Glomerular visceral epithelial cell (primary cell): ENCODE measurements at regions not wholly inside any gene's neighbourhood (a gene's known extent, or its start where the extent isn't known, plus 50 kb on each side); places are given as distances from the start of the nearest gene placed in this dataset.

ENCODE experiments used
- DNase-seq: peaks from one replicate; pipeline ENCODE4 v3.0.0-alpha.2; 2016; ENCODE audit errors: extremely low spot score

DNA sequence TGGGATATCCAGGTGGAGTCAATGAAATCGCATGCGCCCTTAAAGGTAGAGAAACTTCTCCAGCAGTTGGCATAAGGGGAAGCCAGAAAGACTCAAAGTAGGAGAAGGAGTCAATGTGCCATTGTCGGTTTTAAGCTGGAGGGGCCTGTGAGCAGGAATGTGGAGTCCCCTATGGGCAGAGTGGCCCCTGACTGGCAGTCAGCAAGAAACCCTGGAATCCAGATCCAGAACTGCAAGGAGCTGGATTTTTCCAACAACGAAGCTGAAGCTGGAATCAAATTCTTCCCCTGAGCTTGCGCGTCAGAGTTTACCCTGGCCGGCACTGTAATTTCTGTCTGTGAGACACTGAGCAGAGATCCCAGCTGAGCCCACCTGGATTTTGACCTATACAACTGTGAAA, 315.0 kb downstream of the DHX35 start:
- no peak for DNase-seq

DNA sequence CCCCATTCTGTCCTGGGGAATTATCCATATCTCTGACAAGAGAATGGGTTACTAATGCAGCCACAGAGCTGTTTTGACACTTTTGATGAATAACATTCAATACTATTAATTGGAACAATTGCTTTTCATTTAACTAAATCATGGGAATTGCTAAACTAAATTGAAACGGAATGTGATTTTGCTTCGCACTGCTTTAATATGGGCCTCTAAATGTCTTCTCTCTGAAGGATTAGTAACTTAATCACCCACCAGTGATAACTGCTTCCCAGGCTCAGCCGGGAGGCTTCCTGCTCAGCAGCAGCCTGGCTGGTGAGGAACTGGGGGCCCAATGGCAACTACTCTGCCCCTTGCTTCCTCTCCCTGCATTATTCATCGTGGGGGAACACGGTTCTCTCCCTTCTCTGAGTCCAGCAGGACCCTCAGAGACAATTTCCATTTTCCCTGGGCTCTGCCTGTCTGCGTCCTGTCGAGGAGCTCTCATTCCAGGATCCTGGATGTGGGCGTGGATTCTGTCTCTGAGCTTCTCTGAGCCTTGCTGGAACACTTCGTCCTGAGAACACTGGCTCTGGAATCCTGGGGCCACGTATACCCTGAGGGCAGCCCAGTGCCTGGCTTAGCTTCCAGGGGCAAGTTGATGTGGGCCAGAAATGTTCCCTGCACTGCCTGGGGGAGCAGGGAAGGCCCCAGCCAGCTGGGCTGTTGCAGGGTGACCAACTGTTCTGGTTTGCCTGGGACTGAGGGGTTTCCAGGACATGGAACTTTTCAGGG, 308.9 kb downstream of the DHX35 start:
- no peak for DNase-seq

DNA sequence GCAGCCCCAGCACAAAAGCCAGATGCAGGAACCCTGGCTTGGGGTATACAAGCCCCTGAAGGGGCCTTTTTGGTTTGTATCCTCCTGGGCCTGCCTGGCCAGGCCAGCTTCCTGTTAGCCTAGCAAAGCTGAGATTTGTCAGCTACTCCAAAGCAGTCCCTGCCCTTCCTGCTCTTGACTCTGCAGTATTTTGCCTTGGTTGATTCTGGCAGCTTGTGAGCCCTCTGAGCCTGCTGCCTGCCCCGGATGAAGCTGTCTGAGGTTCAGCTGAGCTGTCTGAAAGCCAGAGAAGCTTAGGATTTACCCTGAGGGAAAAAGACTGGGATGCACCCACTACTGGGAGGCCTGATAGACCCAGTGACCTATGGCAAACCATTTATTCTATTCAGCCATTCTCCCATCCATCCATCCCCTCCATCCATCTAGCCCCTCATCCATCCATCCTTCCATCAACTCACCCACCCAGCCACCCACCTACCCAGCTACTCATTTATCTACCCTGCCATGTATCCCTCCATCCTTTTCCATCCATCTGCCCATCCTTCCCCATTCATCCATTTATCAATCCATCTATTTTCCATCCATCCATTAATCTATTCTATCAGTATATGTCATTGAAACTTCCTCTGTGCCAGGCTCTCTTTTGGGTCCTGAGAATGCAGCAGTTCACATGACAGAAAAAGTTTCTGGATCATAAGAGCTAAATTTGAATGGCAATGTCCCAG, 307.5 kb downstream of the DHX35 start:
- DNase-seq: no peak

DNA sequence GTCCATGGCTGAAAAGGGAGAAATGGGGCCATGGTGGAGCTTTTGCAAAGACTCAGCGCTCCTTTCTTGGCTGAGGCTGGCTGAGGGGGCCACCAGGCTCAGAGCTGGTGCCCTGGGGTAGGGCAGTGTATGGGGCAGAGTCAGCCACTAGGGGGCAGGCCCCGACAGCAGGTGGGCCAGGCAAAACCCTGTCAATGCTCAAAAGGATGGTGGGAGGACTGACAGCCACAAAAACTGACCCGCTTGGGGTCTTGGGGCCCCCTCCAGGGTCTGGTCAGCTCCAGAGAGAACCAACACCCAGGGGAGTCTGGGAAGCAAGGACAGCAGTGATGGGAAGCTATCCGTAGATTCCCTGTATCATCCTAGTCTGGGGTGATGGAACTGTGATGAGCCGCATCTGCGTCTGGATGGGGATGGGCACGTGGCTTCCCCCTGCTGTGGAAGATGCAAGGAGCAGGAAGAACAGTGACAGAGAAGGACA, 306.9 kb downstream of the DHX35 start:
- DNase-seq: peak; percentile 11

DNA sequence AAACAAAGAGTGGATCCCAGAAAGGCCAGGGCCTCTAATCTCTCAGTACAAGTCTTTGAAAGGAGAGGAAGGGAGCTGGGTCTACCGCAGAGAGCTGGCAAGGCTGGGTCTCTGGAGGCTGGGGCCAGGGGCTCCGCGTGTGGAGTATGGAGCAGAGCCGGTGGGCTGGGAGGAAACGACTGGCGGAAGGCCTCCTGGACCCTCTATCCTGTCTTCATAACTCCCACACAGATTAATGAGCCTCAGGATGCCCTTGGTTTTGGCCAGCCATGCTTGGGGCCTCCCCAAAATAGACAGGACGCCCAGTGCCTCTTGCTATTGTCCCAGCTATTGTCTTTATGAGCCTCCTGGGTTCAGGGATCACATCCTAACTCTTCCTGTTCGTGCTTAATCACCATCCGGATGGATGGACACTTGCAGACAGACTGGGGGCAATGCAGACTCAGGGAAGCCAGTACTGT, 306.4 kb downstream of the DHX35 start:
- no peak for DNase-seq

DNA sequence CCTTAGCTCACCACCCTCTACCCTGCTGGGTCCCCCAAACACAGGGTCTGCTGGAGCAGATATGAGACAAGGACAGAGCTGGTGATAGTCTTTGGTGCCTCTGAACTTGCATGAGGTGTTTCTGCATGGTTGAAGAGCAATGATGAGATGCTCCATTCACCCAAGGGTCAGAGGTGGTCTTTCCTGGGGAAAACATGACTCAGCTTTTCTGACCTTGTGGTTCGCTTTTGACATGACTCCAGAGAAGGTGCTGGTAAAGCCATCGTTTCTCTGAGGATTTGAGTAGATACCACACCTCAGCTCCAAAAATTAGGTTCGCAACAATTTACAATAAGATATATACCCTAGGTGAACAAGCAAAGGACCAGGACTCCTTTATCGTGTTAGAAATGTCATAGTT, 304.8 kb downstream of the DHX35 start:
- no peak for DNase-seq

DNA sequence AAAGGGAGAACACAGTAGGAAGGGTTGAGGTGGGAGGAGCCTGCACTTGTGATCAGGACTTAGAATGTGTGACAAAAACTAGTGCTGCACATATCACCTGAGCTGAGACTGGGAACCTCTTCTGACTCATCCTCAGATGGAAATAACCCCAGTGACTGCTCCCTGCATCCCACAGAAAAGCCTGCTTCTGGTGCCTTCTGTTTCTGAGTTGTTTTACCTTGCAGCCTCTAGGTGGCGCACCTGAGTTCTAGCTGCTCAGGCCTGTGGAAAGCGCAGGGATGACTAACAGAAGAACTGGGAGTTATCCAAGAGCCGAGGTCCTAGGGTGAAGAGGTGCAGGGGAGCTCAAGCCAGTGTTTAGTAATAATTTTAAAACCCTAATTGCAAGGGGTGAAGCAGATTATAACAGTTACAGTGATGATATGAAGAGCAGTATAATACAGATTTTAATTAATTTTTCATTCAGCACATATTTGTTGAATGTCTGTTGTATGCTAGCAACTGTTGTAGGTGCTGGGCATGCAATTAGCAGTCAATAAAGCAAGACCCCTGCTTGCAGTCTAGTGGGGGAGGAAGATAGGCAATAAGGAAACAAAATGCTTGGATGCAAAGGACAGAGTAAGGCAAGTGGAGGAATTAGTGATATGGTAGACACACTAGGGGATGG, 302.5 kb downstream of the DHX35 start:
- DNase-seq: peak; percentile 73

DNA sequence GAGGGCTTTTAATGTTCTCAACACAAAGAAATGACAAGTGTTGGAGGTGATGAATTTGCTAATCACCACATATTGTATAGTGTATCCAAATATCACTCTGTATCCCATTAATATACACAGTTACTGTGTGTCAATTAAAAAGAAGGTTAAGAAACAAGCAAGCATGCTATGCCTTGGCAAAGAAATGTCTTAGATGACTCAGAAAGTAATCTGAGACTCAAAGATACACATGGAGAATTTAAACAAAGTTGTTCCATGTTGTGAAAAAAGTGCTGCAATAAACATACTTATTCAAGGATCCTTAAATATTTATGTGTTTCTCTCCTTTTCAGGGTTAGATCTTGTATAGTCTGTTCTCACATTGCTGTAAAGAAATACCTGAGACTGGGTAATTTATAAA, 300.9 kb downstream of the DHX35 start:
- no peak for DNase-seq

DNA sequence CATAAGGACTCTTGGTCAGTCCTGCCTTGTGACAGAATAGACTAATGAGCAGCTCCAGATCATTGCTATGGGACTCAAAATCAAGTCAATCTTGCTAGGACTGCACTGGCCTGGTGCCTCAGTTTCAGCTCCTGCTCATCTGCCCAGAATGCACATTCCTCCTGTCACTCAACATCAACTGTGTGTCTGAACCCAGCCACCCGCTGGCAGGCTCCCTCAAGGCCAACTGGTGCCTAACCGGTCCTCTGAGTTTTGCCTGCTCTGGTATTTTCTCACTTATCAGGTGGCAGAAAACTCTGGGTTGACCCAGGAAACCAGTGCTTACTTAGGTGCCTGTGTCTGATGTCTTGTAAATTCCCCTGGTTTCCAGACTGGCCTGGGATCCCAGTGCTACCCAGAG, 297.7 kb downstream of the DHX35 start:
- DNase-seq: no peak

DNA sequence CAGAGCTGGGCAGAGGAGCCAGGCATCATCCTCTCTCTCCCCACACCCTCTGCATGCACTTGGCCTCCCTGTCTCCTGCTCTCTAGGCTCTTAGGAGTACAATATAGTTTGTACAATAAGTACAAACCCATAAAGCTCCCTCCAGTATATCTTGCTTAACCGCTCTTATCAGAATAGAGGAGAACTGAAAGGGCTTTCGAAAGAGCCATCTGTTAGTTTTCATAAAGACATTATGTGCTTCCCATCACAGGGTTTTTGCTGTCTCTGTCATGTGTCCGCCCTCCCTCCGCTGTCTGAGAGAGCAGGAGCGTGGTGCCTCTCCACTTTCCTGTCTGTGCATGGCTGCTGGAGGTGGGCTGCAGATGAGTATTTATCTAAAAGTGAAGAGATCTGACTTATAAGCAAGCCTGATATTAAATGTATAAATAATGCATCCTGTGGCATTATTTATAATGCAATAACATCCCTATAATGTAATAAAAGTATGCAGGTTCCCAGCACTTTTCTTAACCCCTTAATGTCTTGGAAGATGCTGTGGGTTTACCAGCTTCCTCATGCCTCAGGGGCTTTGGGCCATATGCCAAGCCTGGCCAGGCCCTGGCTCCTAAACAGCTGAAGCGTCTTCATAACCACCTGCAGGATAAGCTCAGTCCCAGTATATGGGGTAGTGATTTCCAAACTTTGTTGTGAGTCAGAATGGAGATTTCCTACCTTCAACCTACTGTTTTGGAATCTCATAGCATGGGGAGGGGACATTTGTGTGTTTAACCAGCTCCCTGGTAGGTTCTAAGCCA, 297.1 kb downstream of the DHX35 start:
- no peak for DNase-seq

DNA sequence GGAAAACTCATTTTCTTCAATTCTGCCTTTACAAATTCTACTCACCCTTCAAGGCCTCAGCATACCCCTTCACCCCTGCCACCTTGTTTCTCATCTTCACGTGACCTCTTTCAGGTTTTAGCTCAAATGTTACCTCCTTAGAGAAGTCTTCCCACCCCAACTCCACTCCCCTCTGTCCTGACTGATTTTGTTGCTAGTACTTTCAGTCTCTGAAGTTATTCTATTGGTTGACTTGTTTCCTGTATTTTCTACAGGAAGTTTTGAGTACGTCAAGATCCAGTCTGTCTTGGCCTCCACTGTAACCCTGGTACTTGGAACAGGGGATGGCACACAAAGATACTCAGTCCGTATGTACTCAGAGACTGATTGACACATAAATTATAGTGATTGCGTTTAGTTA, 296.1 kb downstream of the DHX35 start:
- DNase-seq: no peak

DNA sequence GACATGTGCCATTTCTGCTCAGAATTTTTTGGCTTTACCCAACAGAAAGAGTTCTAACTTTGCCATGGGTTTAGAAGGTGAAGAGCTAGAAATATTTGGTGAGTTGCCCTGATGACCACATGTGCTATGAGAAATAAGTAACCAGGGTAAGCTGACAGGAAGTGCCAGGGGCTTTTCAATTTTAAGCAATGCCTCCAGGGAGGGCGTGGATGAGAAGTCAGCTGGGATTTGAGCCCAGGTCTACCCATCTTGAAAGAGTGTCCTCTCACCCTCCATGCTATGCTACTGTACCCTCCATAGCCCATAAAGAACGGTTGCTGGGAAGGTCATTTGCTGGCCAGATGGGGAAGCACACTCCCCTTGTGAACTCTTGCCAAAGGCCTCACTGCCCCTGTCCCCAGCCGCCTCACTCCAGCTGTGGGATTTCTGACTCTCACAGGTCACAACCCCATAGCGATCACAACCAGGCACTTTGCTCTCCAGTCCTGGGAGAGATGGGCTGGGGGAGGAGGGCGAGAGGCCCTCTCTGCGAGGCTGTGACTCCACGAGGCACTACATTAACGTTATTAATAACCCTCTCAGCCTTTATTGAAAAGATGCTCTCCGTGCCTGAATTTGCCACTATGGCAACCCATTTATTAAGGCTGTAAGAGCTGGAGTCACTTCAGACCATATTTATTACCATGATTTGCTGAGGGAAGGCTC, 291.1 kb downstream of the DHX35 start:
- DNase-seq: no peak

DNA sequence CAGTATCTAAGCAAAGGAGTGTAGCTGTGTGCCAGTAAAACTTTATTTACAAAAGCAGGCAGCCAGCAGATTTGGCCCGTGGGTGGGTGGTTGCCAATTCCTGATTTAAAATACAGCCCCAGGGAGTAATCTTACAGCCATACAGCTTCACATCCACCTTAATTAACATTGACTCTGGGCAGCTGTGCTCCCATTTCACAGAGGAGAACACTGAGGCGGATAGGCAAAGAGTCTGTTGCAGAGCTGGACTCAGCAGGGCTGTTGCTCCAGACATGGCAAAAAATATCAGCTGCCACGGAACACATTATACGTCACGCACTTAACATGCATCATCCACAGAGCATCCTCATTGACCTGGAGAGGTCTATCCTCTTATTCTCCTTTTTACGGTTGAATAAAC, 289.9 kb downstream of the DHX35 start:
- DNase-seq: no peak

DNA sequence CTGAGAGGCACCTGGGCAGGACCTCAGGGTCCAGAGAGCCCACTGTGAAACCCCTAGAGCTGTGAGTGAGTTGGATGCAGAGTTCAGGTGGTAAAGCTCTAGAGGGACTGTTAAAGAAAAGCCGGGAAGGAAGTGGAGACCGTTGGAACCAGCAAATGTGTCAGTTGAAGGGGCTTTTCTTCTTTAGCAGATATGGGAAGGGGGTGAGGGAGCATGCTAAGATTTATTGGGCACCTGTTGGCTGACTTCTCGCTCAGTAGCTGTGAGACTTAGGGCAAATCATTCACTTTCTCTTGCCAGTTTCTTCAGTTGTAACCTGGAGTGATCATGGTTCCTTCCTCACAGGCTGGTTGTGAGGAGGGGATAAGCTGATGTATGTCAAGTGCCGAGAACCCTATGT, 287.7 kb downstream of the DHX35 start:
- DNase-seq: no peak

DNA sequence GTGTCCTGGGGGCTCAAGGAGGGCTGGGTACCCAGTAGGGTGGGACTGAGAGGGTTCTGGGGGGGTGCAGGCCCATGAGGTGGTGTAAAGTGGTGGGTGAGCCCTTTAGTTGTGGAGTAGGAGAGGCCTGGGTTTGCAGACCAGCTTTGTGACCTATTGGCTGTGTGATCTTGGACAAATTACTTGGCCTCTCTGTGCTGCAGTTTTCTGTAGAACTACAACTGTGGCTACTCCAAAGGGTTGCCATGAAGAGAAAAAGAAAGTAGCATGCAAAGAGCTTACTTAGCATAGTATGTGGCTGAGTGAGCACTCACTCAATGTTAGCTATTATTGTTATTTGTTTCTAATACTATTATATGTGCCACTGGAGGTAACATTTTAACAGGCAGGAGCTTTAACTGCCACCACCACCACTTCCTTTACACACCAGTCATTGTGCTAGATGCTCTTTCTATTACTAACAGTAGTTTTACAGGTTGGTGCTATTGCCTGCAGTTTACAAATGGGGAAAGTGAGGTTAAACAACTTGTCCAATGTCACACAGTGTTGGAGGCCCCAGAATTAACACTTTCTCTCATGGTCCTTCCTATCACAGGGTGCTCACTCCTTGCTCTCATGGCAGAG, 286.8 kb downstream of the DHX35 start:
- DNase-seq: no peak

DNA sequence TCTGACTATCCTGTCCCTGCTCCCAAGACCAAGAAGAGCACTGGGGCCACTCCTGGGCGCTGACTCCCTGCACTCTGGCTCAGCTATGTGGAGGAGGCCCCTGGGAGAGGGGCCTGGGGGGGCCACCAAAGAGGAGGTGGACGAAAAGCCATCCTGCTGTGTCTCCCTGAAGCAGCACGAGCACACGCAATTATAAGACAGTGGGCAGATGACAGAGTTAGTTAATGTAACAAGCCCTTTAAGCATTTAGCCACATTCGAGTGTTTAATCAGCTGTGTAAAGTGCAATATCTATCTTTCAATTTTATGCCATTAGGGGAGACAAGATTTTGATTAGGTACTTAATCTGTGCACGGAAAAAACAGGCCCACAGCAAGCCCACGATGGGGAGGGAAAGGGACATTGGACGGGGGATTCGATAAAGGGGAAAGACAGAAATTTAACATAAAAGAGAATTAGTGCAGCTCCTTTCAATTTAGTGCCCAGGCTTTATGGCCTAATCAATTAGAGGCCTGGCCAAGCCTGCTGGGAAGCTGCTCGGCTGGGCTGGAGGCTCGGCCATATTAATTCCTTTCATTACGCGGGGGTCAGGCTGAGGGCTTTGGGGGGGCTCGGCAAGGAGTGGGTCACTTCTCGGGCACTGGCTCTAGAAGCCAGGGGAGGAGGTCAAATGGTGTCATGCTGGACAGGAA, 286.2 kb downstream of the DHX35 start:
- no peak for DNase-seq

DNA sequence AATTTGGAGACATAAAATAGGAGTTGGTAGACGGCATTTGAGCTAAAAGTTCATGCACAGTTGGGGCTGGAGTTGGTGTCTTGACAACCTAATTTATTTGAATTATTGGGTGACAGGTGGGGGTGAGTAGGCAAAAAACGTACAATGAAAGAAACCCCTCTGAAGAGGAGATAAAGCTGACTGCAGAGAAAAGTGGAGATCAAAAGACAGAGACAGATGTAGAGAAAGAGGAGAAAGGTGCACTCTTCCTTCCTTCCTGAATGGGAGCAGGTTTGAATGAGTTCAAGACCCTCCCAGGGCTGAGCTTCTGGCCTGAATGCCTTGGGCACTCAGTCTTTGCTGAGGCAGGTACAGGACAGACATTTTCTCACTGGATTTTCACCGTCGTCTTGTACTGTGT, 284.3 kb downstream of the DHX35 start:
- DNase-seq: no peak

DNA sequence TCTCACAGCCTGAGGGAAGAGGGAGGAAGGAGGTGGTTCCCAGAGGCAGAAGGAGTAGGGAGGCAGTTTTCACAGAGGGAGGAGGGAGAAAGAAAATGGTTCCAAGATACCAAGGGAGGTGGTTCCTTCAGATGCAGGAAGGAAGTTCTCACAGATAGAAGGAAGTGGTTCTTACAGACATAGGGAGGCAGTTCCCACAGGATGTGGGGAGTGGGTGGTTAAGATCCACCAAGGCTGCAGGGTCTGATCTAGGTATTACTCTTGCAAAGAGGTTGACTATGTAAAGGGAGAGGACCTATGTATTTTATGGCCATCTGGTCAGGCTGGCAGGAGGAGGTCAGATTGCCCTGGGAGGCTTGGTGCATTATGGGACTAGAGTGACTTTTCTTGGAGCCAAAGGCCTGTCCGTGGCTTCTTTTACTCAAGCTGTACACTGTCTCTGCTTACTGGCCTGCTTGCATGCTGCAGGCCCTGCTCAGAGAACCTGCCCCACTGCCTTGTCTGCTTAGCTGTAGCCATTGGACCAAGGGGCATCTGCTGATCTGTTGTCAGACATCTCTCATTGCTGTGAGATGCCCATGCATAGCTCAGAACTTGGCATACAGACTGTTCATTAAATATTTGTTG, 283.7 kb downstream of the DHX35 start:
- no peak for DNase-seq

DNA sequence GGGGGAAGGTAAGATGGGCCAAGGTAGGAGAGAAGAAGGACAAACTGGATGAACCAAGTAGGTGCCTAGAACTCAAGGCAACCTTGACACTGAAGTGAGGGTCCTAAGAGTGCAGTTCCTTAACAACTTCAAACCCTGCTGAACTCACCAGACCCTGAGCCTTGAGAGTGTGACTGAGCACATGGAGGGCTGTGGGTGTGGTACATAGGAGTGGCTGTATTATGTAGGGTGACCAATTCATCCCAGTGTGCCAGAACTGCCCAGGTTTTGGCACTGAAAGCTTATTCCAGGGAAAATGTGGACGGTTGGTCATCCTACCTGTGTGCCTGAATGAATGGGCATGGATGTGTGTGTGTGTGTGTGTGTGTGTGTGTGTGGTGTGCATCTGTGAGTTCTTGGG, 281.8 kb downstream of the DHX35 start:
- DNase-seq: no peak

DNA sequence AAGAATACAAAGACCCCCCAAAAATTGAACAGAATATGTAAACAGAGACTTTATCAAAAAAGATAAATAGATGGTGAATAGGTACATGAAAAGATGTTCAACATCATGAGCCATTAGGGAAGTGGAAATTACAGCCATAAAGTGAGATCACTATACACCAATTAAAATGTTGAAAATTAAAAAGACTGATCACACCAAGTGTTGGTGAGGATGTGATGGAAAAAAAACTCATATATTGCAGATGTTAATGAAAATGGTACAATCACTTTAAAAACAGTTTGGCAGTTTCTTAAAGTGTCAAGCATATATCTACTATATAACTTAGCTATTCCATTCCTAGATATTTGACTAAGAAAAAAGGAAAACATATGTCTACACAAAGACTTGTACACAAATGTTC, 280.5 kb downstream of the DHX35 start:
- no peak for DNase-seq
